D341Med (cell line): ENCODE measurements at regions not wholly inside any gene's neighbourhood (a gene's known extent, or its start where the extent isn't known, plus 50 kb on each side); places are given as distances from the start of the nearest gene placed in this dataset.
A peak's percentile ranks its signal among the peaks of the same experiment; 100 is the strongest.

Source experiments
- DNase-seq: peaks from one replicate; pipeline ENCODE4 v3.0.0; 2012; ENCODE audit warnings: low spot score

GRCh38 chr7:130970196-130970595 lies 236.2 kb upstream of the KLF14 start:
- DNase-seq, result no peak

GRCh38 chr7:130970696-130971095 lies 236.7 kb upstream of the KLF14 start:
- DNase-seq, result no peak

- DNase-seq, result no peak
Observed at GRCh38 chr7:130971297-130971696, 237.3 kb upstream of the KLF14 start.

- no peak for DNase-seq
Observed at GRCh38 chr7:130972201-130972600, 238.2 kb upstream of the KLF14 start.

GRCh38 chr7:130973637-130974036 lies 239.6 kb upstream of the KLF14 start:
- DNase-seq, result no peak

- DNase-seq, result no peak
Observed at GRCh38 chr7:130974169-130974568, 240.2 kb upstream of the KLF14 start.

GRCh38 chr7:130974794-130975193 lies 240.8 kb upstream of the KLF14 start:
- DNase-seq, result no peak

- no peak for DNase-seq
Observed at GRCh38 chr7:130975731-130976130, 241.7 kb upstream of the KLF14 start.

GRCh38 chr7:130982160-130982638 lies 248.2 kb upstream of the KLF14 start:
- peak; percentile 55 for DNase-seq

- DNase-seq, result no peak
Observed at GRCh38 chr7:130982651-130983050, 248.6 kb upstream of the KLF14 start.

GRCh38 chr7:130985361-130985760 lies 251.4 kb upstream of the KLF14 start:
- no peak for DNase-seq

- no peak for DNase-seq
Observed at GRCh38 chr7:130986261-130986690, 252.3 kb upstream of the KLF14 start.

- no peak for DNase-seq
Observed at GRCh38 chr7:130987092-130987491, 253.1 kb upstream of the KLF14 start.

- DNase-seq, result no peak
Observed at GRCh38 chr7:130988443-130988842, 254.4 kb upstream of the KLF14 start.

- DNase-seq, result no peak
Observed at GRCh38 chr7:130989101-130989795, 255.2 kb upstream of the KLF14 start.

GRCh38 chr7:130990178-130990832 lies 256.3 kb upstream of the KLF14 start:
- no peak for DNase-seq

GRCh38 chr7:130993671-130994365 lies 259.8 kb upstream of the KLF14 start:
- DNase-seq, result no peak

GRCh38 chr7:130994378-130995115 lies 260.5 kb upstream of the KLF14 start:
- DNase-seq, result no peak

- DNase-seq, result no peak
Observed at GRCh38 chr7:130995252-130996081, 261.5 kb upstream of the KLF14 start.

GRCh38 chr7:130996205-130996832 lies 262.3 kb upstream of the KLF14 start:
- no peak for DNase-seq

- DNase-seq, result no peak
Observed at GRCh38 chr7:130996833-130997231, 262.8 kb upstream of the KLF14 start.
